ENCODE measurements at regions not wholly inside any gene's neighbourhood (a gene's known extent, or its start where the extent isn't known, plus 50 kb on each side); places are given as distances from the start of the nearest gene placed in this dataset.

DNA sequence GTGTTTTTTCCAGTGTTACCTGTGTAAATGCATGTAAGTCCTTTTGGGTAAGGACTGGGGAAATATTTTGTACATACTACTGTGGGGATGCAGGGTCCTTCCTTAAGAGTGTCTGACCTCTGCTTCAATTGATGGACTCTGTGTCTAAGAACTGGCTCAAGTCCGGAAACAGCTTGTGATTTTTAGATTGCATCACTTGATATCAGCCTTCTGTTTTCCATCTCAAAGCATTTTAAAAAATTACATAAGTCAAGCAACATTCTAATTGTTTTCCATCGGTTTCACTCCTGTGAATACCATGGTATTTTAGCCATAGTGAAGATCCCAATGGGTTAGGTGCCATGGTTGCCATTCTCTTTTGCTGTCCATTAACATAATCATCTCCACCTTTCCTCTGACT is 597.6 kb downstream of the SQOR start:
- Histone ChIP-seq H3K4me3 (ENCODE audit: extremely low read depth in 1 of 4, insufficient read depth in 2 of 4, low read depth in 3 of 4, low read length in 4 of 4) (no peak overlapping the region), H2BK20ac (ENCODE audit: low read length) (no peak overlapping the region), H3K23me2 (ENCODE audit: low read depth, low read length) (no peaks in the 10 kb centered on the region), H3K18ac (ENCODE audit: extremely low read depth, low read length) (no peak overlapping the region), H3K4me1 (replicated peaks in 1 of 4; ENCODE audit: control insufficient read depth in 3 of 4, insufficient read depth in 4 of 4, low read length in 3 of 4) (peaks cover 0 to 6% (median under 1%) of the 10 kb centered on the region in 4 experiments; a peak in 1 of 7 replicates), H3K56ac (replicated peaks; ENCODE audit: insufficient read length, low read depth, low read length) (no peak overlapping the region), H3K14ac (ENCODE audit: insufficient read length) (no peak overlapping the region), H2BK12ac (ENCODE audit: low read depth, low read length) (no peak overlapping the region), H4K5ac (ENCODE audit: insufficient read length, low read depth, low read length) (no peak overlapping the region), H2BK120ac (replicated peaks; ENCODE audit: low read depth, low read length) (no peak overlapping the region), H3K4me2 (ENCODE audit: insufficient read depth in 1 of 2, low read depth in 2 of 2, low read length in 2 of 2) (no peak overlapping the region), H3K27me3 (replicated peaks in 1 of 4; ENCODE audit: control insufficient read depth in 3 of 4, extremely low read depth in 1 of 4, insufficient read depth in 3 of 4, low read length in 3 of 4) (peaks cover 0 to 3% (median 0%) of the 10 kb centered on the region in 4 experiments; a peak in 1 of 7 replicates), H2AK5ac (ENCODE audit: low read depth, low read length) (no peak overlapping the region), H3K79me1 (ENCODE audit: low read depth, low read length) (no peaks in the 10 kb centered on the region), H3K23ac (ENCODE audit: insufficient read length) (no peak overlapping the region), H2BK5ac (ENCODE audit: low read depth, low read length) (no peak overlapping the region), H3K36me3 (ENCODE audit: control insufficient read depth in 2 of 4, insufficient read depth in 4 of 4, low read length in 3 of 4) (no peaks in the 10 kb centered on the region), H3K4ac (replicated peaks; ENCODE audit: insufficient read length, low read depth, low read length) (no peak overlapping the region), H4K8ac (ENCODE audit: extremely low read depth, insufficient read depth, low read length) (no peak overlapping the region), H2BK15ac (ENCODE audit: low read length) (no peak overlapping the region), H2AFZ (ENCODE audit: low read length) (no peak overlapping the region), H4K91ac (replicated peaks; ENCODE audit: insufficient read length, low read length) (no peak overlapping the region), H3K27ac (ENCODE audit: low read depth, low read length) (no peak overlapping the region), H4K20me1 (replicated peaks in 1 of 2; ENCODE audit: control insufficient read depth in 1 of 2, insufficient read depth in 2 of 2, low read length in 2 of 2) (no peaks in the 10 kb centered on the region), H3K9ac (replicated peaks in 1 of 4; ENCODE audit: extremely low read depth in 1 of 4, low read depth in 3 of 4, low read length in 3 of 4) (no peak overlapping the region), H3K79me2 (ENCODE audit: control insufficient read depth in 1 of 2, insufficient read depth in 2 of 2, low read length in 2 of 2) (no peaks in the 10 kb centered on the region), H3K9me3 (ENCODE audit: insufficient read depth in 2 of 2, low read depth in 1 of 2, low read length in 1 of 2) (no peaks in the 10 kb centered on the region)
- ChIA-PET POLR2A (ENCODE audit: partially characterized antibody) (no interaction called here), CTCF (ENCODE audit: partially characterized antibody) (no interaction called here)
- no peak for DNase-seq (ENCODE audit: low read depth in 1 of 2, low spot score in 2 of 2)
- TF ChIP-seq CHD1 (IDR thresholded peaks at IDR 0.05; ENCODE audit: low read depth, low read length), result no peak
- WGBS, 2 experiments (ENCODE audit: extremely low coverage in 1 of 2, insufficient coverage in 1 of 2, insufficient read length in 1 of 2, insufficient replicate concordance in 2 of 2, low coverage in 1 of 2, low lambda C conversion rate in 2 of 2, missing lambda C conversion rate in 1 of 2), result 90% methylated on average over 2 of the region's 2 CpGs; no CpG with 5 or more reads in 1 of the 2 experiments
- no peak for FAIRE-seq

All from H1 (cell line).